DND-41 (cell line): ENCODE measurements at regions not wholly inside any gene's neighbourhood (a gene's known extent, or its start where the extent isn't known, plus 50 kb on each side); places are given as distances from the start of the nearest gene placed in this dataset.
"Not testable (repeated sequence)": the region's sequence is repeated elsewhere in the genome, so short reads cannot be mapped to it uniquely, and the experiment has no call there.

ENCODE experiments used
- ATAC-seq: fragments of 200-7000 bp; cut with Tn5 transposase; 3 replicates; pipeline ENCODE4 v1.9.1; 2021; ENCODE audit warnings: low read depth; ENCODE audit not compliant: insufficient read depth
- DNase-seq: peaks from one replicate; pipeline ENCODE4 v3.0.0-alpha.2; 2020
- H2AFZ ChIP-seq: 2 replicates; pipeline ENCODE4 v1.6.0; 2012; ENCODE audit warnings: low read depth, low read length
- H3K27ac ChIP-seq: 2 replicates; pipeline ENCODE4 v1.5.1; 2012; ENCODE audit warnings: low read length, inconsistent platforms
- H3K27me3 ChIP-seq: fragments of 200-600 bp; sonication (generic); 2 replicates; pipeline ENCODE4 v1.6.0; 2012; ENCODE audit warnings: low read length, mild to moderate bottlenecking, inconsistent platforms; ENCODE audit not compliant: insufficient read depth, poor library complexity
- H3K36me3 ChIP-seq: 2 replicates; pipeline ENCODE4 v1.5.1; 2012; ENCODE audit warnings: low read length, inconsistent platforms; ENCODE audit not compliant: insufficient read depth
- H3K4me1 ChIP-seq: 2 replicates; pipeline ENCODE4 v1.5.1; 2012; ENCODE audit warnings: mild to moderate bottlenecking, low read length; ENCODE audit not compliant: insufficient read depth
- H3K4me2 ChIP-seq: 2 replicates; pipeline ENCODE4 v1.6.0; 2012; ENCODE audit warnings: mild to moderate bottlenecking, moderate library complexity, low read length, inconsistent platforms; ENCODE audit not compliant: insufficient read depth
- H3K4me3 ChIP-seq, 2 experiments: fragments of 200-600 bp in 1 of 2; shearing (Covaris generic) in 1 of 2; 2 replicates each; pipeline ENCODE4 v1.5.1; 2012 to 2016; ENCODE audit warnings: inconsistent platforms in 2 of 2, low read length in 2 of 2, mild to moderate bottlenecking in 2 of 2, low read depth in 1 of 2, moderate library complexity in 1 of 2
- H3K79me2 ChIP-seq: 2 replicates; pipeline ENCODE4 v1.6.0; 2012; ENCODE audit warnings: low read length, inconsistent platforms; ENCODE audit not compliant: insufficient read depth
- H3K9ac ChIP-seq: 2 replicates; pipeline ENCODE4 v1.6.0; 2012; ENCODE audit warnings: low read depth, mild to moderate bottlenecking, inconsistent platforms, low read length, moderate library complexity
- H3K9me3 ChIP-seq: 2 replicates; pipeline ENCODE4 v1.5.1; 2012; ENCODE audit warnings: low read length, moderate library complexity, mild to moderate bottlenecking, inconsistent platforms; ENCODE audit not compliant: insufficient read depth, severe bottlenecking
- H4K20me1 ChIP-seq: 2 replicates; pipeline ENCODE4 v1.6.0; 2012; ENCODE audit warnings: low read length; ENCODE audit not compliant: insufficient read depth
- CTCF ChIP-seq: IDR thresholded peaks from 2 replicates; pipeline ENCODE4 v1.5.1; 2012; ENCODE audit warnings: borderline replicate concordance, low read length, moderate library complexity, mild to moderate bottlenecking; ENCODE audit not compliant: poor library complexity, severe bottlenecking; ENCODE audit errors: extremely low read depth
- EZH2 ChIP-seq: IDR thresholded peaks from 3 replicates; pipeline ENCODE4 v1.6.1; 2012; ENCODE audit warnings: borderline replicate concordance, low read depth, mild to moderate bottlenecking, moderate library complexity, low read length, inconsistent platforms; ENCODE audit not compliant: severe bottlenecking

DNA sequence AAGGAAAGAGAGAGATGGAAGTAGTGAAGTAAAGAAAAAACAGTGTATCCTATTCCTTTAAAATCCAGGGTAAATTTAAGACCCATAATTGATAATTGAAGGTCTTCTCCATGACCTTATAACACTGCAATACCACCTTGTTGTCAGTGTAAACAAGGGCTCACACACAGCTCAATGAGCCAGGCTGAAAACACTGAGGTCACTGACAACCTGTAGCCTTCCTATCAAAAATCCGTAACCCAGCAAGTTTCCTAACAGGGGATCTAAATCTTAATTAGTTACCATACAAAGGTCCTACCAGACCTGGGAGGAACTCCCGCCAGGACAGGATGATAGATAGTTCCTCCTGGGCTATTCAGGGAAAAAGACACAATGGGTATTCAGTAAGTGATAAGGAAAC is 1677.1 kb downstream of the OLFM4 start:
- H3K36me3 ChIP-seq, result no peaks in the 10 kb centered on the region
- H3K27me3 ChIP-seq, result no peaks in the 10 kb centered on the region
- no peak overlapping the region for H3K4me3 ChIP-seq
- ATAC-seq (no peak), DNase-seq (no peak)
- H3K79me2 ChIP-seq, result no peaks in the 10 kb centered on the region
- TF ChIP-seq CTCF (no peak), EZH2 (no peak)
- H3K9ac ChIP-seq, result no peak overlapping the region
- no peaks in the 10 kb centered on the region for H4K20me1 ChIP-seq
- no peak overlapping the region for H2AFZ ChIP-seq
- peaks cover 4% of the 10 kb centered on the region for H3K9me3 ChIP-seq
- no peaks in the 10 kb centered on the region for H3K4me1 ChIP-seq
- H3K27ac ChIP-seq, result no peak overlapping the region
- H3K4me2 ChIP-seq, result no peak overlapping the region

- no peaks in the 10 kb centered on the region for H3K27me3 ChIP-seq
- H3K4me3 ChIP-seq, result no peak overlapping the region
- H3K9me3 ChIP-seq, result peaks cover 4% of the 10 kb centered on the region
- H3K4me1 ChIP-seq, result no peaks in the 10 kb centered on the region
- no peak overlapping the region for H2AFZ ChIP-seq
- no peak overlapping the region for H3K9ac ChIP-seq
- H3K27ac ChIP-seq, result no peak overlapping the region
- no peaks in the 10 kb centered on the region for H3K36me3 ChIP-seq
- H3K4me2 ChIP-seq, result no peak overlapping the region
- H4K20me1 ChIP-seq, result no peaks in the 10 kb centered on the region
- no peak for DNase-seq
- ATAC-seq, result no peak
- no peak for TF ChIP-seq CTCF
- TF ChIP-seq EZH2, result no peak
- no peaks in the 10 kb centered on the region for H3K79me2 ChIP-seq
Observed at GRCh38 chr13:54706336-54706735, 1677.7 kb downstream of the OLFM4 start.

DNA sequence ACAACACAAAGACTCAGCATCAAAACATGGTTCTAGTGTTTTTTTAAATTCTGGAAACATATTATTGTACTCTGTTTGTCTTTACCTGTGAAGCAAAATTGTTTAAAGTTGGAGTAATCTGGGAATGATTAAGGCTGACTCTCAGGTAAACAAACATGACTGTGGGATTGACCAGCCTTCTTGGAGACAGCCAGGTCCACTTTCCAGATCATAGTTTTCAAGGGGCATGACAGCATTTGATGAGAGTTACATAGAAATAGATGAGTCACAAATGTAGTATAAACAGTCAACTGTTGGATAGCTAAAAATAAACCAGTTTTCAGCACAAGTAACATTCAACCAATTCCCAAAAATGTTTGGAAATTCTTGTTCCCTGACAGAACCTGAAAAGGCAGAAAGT is 1680.9 kb downstream of the OLFM4 start:
- DNase-seq (no peak), ATAC-seq (no peak)
- Histone ChIP-seq H3K36me3 (no peaks in the 10 kb centered on the region), H2AFZ (no peak overlapping the region), H3K9me3 (peaks cover 4% of the 10 kb centered on the region), H3K79me2 (no peaks in the 10 kb centered on the region), H3K4me2 (no peak overlapping the region), H3K9ac (no peak overlapping the region), H3K4me1 (no peaks in the 10 kb centered on the region), H3K4me3 (no peak overlapping the region), H4K20me1 (no peaks in the 10 kb centered on the region), H3K27me3 (no peaks in the 10 kb centered on the region), H3K27ac (no peak overlapping the region)
- no peak for TF ChIP-seq EZH2
- TF ChIP-seq CTCF, result no peak

GRCh38 chr13:54733639-54734038 is 1705.0 kb downstream of the OLFM4 start:
- no peak for ATAC-seq
- no peak for DNase-seq

GRCh38 chr13:54737211-54737610 is 1708.6 kb downstream of the OLFM4 start:
- H3K36me3 ChIP-seq, ATAC-seq, H4K20me1 ChIP-seq, H3K79me2 ChIP-seq, H2AFZ ChIP-seq, H3K4me2 ChIP-seq, DNase-seq, H3K27me3 ChIP-seq, H3K4me1 ChIP-seq, H3K4me3 ChIP-seq, H3K27ac ChIP-seq, H3K9me3 ChIP-seq, H3K9ac ChIP-seq: not testable (repeated sequence)

More at GRCh38 chr13:54733639-54734038, 1705.0 kb downstream of the OLFM4 start:
- H4K20me1 ChIP-seq, result no peaks in the 10 kb centered on the region
- H3K9ac ChIP-seq, result no peak overlapping the region
- H3K4me2 ChIP-seq, result no peak overlapping the region
- H3K36me3 ChIP-seq, result no peaks in the 10 kb centered on the region
- TF ChIP-seq CTCF (no peak), EZH2 (no peak)
- H3K4me1 ChIP-seq, result no peaks in the 10 kb centered on the region
- no peak overlapping the region for H2AFZ ChIP-seq
- no peak overlapping the region for H3K4me3 ChIP-seq
- H3K27ac ChIP-seq, result no peak overlapping the region
- H3K27me3 ChIP-seq, result no peaks in the 10 kb centered on the region
- no peaks in the 10 kb centered on the region for H3K79me2 ChIP-seq
- peaks cover 5% of the 10 kb centered on the region for H3K9me3 ChIP-seq
